ENCODE measurements at regions not wholly inside any gene's neighbourhood (a gene's known extent, or its start where the extent isn't known, plus 50 kb on each side); places are given as distances from the start of the nearest gene placed in this dataset.
"Not testable (repeated sequence)": the region's sequence is repeated elsewhere in the genome, so short reads cannot be mapped to it uniquely, and the experiment has no call there.

- DNase-seq (ENCODE audit: low read depth in 2 of 2) = no peak
Measured at GRCh38 chr3:55160241-55160983, 232.6 kb upstream of the LRTM1 start.

DNA sequence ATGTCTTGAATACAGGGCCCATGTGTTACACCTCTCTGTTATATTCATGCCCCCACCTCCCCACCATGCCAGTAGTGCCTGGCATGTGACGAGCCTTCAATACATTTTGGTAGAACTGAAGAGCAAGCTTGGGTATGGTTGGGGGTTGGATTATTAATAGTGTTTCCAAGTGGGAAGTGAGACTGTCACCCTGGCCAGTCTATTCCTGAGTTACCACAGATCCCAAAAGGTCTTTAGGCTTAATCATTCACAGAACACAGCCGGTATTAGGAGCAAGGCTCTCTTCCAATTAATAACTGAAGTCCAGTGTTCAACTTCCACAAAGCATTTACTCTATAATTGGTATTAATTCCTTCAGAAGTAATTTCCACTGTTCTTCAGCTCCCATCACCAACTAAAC is 231.9 kb upstream of the LRTM1 start:
- DNase-seq (ENCODE audit: low read depth in 2 of 2) = no peak

GRCh38 chr3:55159016-55159415 is 231.2 kb upstream of the LRTM1 start:
- DNase-seq (ENCODE audit: low read depth in 2 of 2) = no peak

- DNase-seq (ENCODE audit: low read depth in 2 of 2) = no peak
Measured at GRCh38 chr3:55158345-55158744, 230.5 kb upstream of the LRTM1 start.

DNA sequence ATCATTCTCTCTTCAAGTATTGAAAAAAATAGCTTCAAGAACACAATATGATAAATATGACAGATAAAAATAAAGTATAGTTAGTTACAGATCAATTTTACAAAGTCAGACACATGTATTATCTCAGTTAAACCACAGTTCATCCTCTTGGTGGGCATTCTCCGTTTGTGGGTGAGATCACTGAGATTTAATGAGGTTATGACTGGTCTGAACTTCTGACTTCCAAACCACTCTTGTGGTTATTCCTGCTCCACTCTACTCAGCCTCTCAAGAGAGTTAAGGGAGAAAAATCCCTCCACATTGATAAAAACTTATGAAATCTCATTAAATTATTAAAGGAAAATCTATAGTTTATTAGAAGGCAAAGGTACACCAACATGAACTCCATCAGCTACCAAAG is 229.9 kb upstream of the LRTM1 start:
- no peak for DNase-seq (ENCODE audit: low read depth in 2 of 2)

GRCh38 chr3:55156851-55157650 is 229.2 kb upstream of the LRTM1 start:
- no peak for DNase-seq (ENCODE audit: low read depth in 2 of 2)

- DNase-seq (ENCODE audit: low read depth in 2 of 2) = no peak
Measured at GRCh38 chr3:55147856-55148720, 220.2 kb upstream of the LRTM1 start.

DNA sequence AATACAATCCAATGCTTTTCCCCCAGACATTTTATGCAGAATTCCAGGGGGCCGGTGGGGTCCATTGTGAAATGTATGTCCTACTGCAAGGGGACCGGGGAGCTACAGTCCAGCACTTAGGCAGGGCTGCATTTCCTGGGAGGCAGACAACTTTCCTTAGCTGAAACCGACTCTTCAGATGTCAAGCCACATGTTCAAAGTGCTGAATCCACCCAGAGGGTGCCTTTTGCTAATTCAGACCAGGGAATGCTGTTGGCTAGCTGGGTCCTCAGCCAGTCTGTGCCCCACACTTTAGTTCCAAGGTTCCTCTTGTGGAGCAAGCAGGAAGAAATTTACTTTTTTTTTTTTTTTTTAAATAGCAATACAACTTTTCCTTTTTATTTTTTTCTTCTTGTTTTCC is 219.5 kb upstream of the LRTM1 start:
- DNase-seq (ENCODE audit: low read depth in 2 of 2) = no peak

DNA sequence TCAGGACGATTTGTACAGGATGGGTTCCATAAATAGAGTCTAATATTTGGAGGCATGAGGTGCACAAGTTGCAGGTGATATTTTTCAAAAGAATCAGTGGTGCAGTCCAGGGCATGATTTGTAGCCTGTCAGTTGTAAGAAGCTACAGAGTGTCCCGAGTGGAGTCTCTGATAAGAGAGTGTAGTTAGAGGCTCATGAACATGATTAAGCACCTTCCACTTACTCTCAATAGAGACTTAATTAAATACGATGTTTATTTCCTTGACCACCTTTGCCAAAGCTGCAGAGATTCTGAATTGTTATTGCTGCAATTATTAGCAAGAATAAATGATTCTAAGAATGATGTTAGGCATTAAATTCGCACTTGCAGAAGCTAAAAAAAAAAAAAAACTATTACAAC is 218.4 kb upstream of the LRTM1 start:
- no peak for DNase-seq (ENCODE audit: low read depth in 2 of 2)

- no peak for DNase-seq (ENCODE audit: low read depth in 2 of 2)
Measured at GRCh38 chr3:55144015-55144673, 216.3 kb upstream of the LRTM1 start.

GRCh38 chr3:55143336-55143735 is 215.5 kb upstream of the LRTM1 start:
- DNase-seq (ENCODE audit: low read depth in 2 of 2) = no peak

DNA sequence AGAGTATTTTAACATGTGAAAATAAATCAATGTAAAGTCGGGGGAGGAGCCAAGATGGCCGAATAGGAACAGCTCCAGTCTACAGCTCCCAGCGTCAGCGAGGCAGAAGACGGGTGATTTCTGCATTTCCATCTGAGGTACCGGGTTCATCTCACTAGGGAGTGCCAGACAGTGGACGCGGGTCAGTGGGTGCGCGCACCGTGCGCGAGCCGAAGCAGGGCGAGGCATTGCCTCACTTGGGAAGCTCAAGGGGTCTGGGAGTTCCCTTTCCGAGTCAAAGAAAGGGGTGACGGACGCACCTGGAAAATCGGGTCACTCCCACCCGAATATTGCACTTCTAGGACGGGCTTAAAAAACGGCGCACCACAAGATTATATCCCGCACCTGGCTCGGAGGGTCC is 208.4 kb upstream of the LRTM1 start:
- not testable (repeated sequence) for DNase-seq (ENCODE audit: low read depth in 2 of 2)

- DNase-seq (ENCODE audit: low read depth in 2 of 2) = no peak
Measured at GRCh38 chr3:55128225-55128823, 200.5 kb upstream of the LRTM1 start.

GRCh38 chr3:55127565-55127964 is 199.7 kb upstream of the LRTM1 start:
- DNase-seq (ENCODE audit: low read depth in 2 of 2) = no peak

DNA sequence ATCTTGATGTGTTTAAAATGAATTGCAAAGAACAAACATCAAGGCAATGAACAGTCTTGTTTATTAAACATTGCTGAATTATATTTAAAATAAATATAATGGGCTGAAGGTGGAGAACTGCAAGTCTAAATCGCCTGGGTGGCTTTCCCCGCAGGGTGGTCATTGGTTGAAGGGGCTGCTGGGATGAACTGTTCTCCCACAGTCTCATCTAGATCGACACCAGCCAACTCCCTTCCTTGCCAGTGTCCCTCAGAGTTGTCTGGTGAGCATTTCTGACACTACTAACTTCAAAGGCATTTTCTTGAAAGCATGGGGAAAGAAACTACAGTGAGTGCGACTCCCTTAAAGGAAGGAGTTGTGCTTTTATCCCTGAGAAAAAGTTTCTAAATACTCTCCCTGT is 196.5 kb upstream of the LRTM1 start:
- DNase-seq (ENCODE audit: low read depth in 2 of 2) = no peak
